MCF 10A (cell line): ENCODE measurements at regions not wholly inside any gene's neighbourhood (a gene's known extent, or its start where the extent isn't known, plus 50 kb on each side); places are given as distances from the start of the nearest gene placed in this dataset.

Source experiments
- BruUV-seq: library from RNA; stranded (reverse); fragments of 400-500 nt; replicated peaks from 2 replicates; lab custom pipeline; 2021; lab: Mats Ljungman, UMichigan
- CTCF ChIA-PET: fragments of 300-600 bp; sonication (Branson Sonifier 250); formaldehyde crosslinking; extraction: SDS; loops from one replicate; lab custom pipeline; 2021; ENCODE audit warnings: antibody characterized with exemption, inconsistent platforms; lab: Yijun Ruan, JAX
- POLR2A ChIA-PET: fragments of 300-600, 350-650 bp; sonication (Branson Sonifier 250); formaldehyde crosslinking; extraction: SDS; loops from one replicate; lab custom pipeline; 2020; ENCODE audit warnings: antibody characterized with exemption, inconsistent platforms; lab: Yijun Ruan, JAX
- DNase-seq: peaks from one replicate; pipeline ENCODE4 v3.0.0-alpha.2; 2018; ENCODE audit not compliant: unreplicated experiment
- H3K27ac Mint-ChIP-seq: one replicate; pipeline ENCODE4 v1.8.0; 2022; ENCODE audit warnings: mild to moderate bottlenecking, low read depth, mixed read lengths; ENCODE audit not compliant: unreplicated experiment
- H3K27me3 Mint-ChIP-seq: one replicate; pipeline ENCODE4 v1.8.0; 2022; ENCODE audit warnings: mixed read lengths; ENCODE audit not compliant: insufficient read depth, unreplicated experiment
- H3K36me3 Mint-ChIP-seq: one replicate; pipeline ENCODE4 v1.8.0; 2022; ENCODE audit warnings: mild to moderate bottlenecking, moderate library complexity, mixed read lengths; ENCODE audit not compliant: insufficient read depth, unreplicated experiment
- H3K4me1 Mint-ChIP-seq: one replicate; pipeline ENCODE4 v1.8.0; 2022; ENCODE audit warnings: mixed read lengths; ENCODE audit not compliant: insufficient read depth, unreplicated experiment
- H3K4me3 Mint-ChIP-seq: one replicate; pipeline ENCODE4 v1.8.0; 2022; ENCODE audit warnings: mild to moderate bottlenecking, moderate library complexity, mixed read lengths; ENCODE audit not compliant: unreplicated experiment
- H3K9me3 Mint-ChIP-seq: one replicate; pipeline ENCODE4 v1.8.0; 2022; ENCODE audit warnings: mixed read lengths; ENCODE audit not compliant: unreplicated experiment
- intact Hi-C: fragments of 100-400 bp; cut with micrococcal nuclease; formaldehyde crosslinking; loops from 2 replicates; pipeline ENCODE4 v1.14.1; 2022
- TF ChIP-seq, protein P1 (sequence below): fragments of 200-600 bp; IDR thresholded peaks from one replicate; pipeline ENCODE4 v1.8.0; 2022; ENCODE audit warnings: antibody characterized with exemption, mild to moderate bottlenecking; ENCODE audit not compliant: unreplicated experiment

- TF ChIP-seq, protein P1, sequence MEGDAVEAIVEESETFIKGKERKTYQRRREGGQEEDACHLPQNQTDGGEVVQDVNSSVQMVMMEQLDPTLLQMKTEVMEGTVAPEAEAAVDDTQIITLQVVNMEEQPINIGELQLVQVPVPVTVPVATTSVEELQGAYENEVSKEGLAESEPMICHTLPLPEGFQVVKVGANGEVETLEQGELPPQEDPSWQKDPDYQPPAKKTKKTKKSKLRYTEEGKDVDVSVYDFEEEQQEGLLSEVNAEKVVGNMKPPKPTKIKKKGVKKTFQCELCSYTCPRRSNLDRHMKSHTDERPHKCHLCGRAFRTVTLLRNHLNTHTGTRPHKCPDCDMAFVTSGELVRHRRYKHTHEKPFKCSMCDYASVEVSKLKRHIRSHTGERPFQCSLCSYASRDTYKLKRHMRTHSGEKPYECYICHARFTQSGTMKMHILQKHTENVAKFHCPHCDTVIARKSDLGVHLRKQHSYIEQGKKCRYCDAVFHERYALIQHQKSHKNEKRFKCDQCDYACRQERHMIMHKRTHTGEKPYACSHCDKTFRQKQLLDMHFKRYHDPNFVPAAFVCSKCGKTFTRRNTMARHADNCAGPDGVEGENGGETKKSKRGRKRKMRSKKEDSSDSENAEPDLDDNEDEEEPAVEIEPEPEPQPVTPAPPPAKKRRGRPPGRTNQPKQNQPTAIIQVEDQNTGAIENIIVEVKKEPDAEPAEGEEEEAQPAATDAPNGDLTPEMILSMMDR = no peak
- CTCF ChIA-PET = no interaction called here
- H3K9me3 Mint-ChIP-seq = no peaks in the 10 kb centered on the region
Measured at GRCh38 chr6:144615870-144616269, 330.7 kb downstream of the UTRN start.

GRCh38 chr6:144617191-144617590 is 332.1 kb downstream of the UTRN start:
- ChIA-PET POLR2A (no interaction called here), CTCF (interaction anchor here (0.7 kb wide), 1 partner anchor 1016 kb away, joined by 3 read pairs; no protein-coding TSS in a partner anchor)
- Mint-ChIP-seq H3K36me3 (no peaks in the 10 kb centered on the region), H3K27me3 (no peaks in the 10 kb centered on the region), H3K4me1 (peaks cover 6% of the 10 kb centered on the region), H3K4me3 (no peak overlapping the region), H3K9me3 (no peaks in the 10 kb centered on the region), H3K27ac (no peak overlapping the region)
- TF ChIP-seq, protein P1 = no peak
- no TSS peak for BruUV-seq
- intact Hi-C loops = no loop called here
- no peak for DNase-seq

More at GRCh38 chr6:144615870-144616269, 330.7 kb downstream of the UTRN start:
- Mint-ChIP-seq H3K4me1 (peaks cover 6% of the 10 kb centered on the region), H3K27me3 (no peaks in the 10 kb centered on the region), H3K27ac (no peak overlapping the region), H3K4me3 (no peak overlapping the region), H3K36me3 (no peaks in the 10 kb centered on the region)
- intact Hi-C loops = no loop called here
- no peak for DNase-seq
- BruUV-seq = no TSS peak
- POLR2A ChIA-PET = interaction anchor here (0.7 kb wide), 1 partner anchor 45 kb away, joined by 3 read pairs; no protein-coding TSS in a partner anchor

DNA sequence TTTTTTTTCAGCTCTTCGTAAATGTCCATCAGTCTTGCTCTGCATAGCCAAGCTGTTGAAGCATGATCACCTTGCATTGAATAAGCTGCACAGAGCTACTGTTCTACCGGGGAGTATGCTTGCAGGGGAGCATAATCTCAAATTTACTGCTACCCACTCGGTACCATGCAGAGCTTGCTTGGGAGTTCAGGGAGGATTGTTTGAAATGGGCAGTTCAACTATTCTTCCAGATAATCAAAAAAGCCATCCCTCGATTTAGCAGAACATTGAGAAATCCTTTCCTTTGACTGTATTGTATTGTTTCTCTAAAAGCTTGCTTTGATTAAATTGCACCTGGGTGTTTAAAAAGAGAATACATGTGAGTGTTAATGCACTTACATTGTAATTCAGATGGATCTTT is 332.6 kb downstream of the UTRN start:
- no peak for DNase-seq
- TF ChIP-seq, protein P1 = no peak
- no peak overlapping the region for H3K27ac Mint-ChIP-seq
- no peaks in the 10 kb centered on the region for H3K27me3 Mint-ChIP-seq
- no peaks in the 10 kb centered on the region for H3K36me3 Mint-ChIP-seq
- intact Hi-C loops = no loop called here
- peaks cover 6% of the 10 kb centered on the region for H3K4me1 Mint-ChIP-seq
- POLR2A ChIA-PET = no interaction called here
- CTCF ChIA-PET = interaction anchor here (0.7 kb wide), 1 partner anchor 1016 kb away, joined by 3 read pairs; no protein-coding TSS in a partner anchor
- no peaks in the 10 kb centered on the region for H3K9me3 Mint-ChIP-seq
- no peak overlapping the region for H3K4me3 Mint-ChIP-seq
- no TSS peak for BruUV-seq

GRCh38 chr6:144619966-144620365 is 334.8 kb downstream of the UTRN start:
- intact Hi-C loops = no loop called here
- no TSS peak for BruUV-seq
- DNase-seq = no peak
- Mint-ChIP-seq H3K9me3 (no peaks in the 10 kb centered on the region), H3K36me3 (no peaks in the 10 kb centered on the region), H3K4me1 (no peaks in the 10 kb centered on the region), H3K4me3 (no peak overlapping the region), H3K27ac (no peak overlapping the region), H3K27me3 (no peaks in the 10 kb centered on the region)
- ChIA-PET POLR2A (interaction anchor here (0.6 kb wide), 1 partner anchor 11 kb away, joined by 3 read pairs; no protein-coding TSS in a partner anchor), CTCF (no interaction called here)
- TF ChIP-seq, protein P1 = no peak
